ENCODE measurements at regions not wholly inside any gene's neighbourhood (a gene's known extent, or its start where the extent isn't known, plus 50 kb on each side); places are given as distances from the start of the nearest gene placed in this dataset.

DNA sequence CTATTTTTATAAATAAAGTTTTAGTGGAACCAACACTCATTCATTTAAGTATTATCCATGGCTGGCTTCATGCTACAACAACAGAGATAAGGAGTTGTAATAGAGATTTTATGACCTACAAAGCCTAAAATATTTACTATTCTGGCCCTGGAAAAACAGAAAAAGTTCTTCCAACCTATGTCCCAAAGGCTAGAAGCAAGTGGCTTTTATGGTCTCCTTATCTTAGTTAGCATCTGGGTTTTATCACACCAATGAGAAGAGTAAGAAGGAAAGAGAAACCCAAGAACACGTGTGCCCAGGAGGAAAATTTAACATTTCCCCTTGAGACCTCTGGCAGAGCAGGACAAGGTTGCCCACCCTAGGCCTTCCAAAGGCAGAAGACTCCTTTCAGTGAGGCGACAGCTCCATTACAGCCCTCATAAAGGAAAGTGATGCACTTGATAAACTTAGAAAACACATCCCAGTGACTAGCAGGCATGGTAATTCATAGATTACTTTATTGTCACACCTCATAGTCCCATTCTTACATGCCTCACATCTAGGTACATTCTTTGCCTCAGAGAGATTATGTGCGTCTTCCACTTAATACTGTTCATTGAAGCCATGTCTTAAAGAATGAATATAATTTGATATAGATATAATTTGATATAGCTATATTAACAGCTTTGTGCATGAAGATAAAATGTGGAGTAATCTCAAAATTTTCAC lies 113.2 kb upstream of the ACP3 start:
- TF ChIP-seq POLR2A (IDR thresholded peaks at IDR 0.05; ENCODE audit: low read length) (no peak), GATA1 (IDR thresholded peaks at IDR 0.05; ENCODE audit: low read depth, low read length) (no peak)
